ENCODE measurements at regions not wholly inside any gene's neighbourhood (a gene's known extent, or its start where the extent isn't known, plus 50 kb on each side); places are given as distances from the start of the nearest gene placed in this dataset.

DNA sequence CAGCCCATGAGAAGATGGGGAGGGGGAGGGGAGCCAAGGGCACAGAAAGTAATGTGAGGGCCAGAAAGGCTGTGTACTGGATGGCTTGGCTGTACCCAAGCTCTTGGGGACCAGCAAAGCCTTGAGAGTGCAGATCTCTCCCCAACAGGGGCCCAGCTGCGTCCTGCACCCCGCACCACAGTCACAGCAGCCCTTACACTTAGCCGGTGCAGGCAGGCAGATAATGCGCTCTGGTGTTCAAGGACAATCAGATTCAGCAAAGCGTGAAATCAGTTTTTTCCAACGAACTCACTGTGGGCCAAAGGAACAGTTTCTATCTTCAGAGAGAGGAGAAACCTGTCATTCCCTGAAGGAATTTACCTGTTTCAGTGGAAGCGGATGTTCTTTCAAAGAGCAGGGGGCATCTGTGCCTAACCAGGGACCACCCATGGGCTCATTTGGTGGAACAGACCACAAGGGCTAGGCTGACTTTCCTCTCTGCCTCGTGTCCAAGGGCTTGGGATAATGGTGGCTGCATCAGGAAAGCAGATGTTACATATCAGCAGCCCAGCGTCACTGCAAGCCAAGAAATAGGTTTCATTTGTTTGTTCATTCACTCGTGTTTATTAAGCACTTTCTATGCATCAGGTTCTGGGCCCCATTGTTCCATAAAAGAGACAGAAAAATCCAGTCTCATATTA is 81.2 kb upstream of the SPON1 start:
- TF ChIP-seq, protein P1, sequence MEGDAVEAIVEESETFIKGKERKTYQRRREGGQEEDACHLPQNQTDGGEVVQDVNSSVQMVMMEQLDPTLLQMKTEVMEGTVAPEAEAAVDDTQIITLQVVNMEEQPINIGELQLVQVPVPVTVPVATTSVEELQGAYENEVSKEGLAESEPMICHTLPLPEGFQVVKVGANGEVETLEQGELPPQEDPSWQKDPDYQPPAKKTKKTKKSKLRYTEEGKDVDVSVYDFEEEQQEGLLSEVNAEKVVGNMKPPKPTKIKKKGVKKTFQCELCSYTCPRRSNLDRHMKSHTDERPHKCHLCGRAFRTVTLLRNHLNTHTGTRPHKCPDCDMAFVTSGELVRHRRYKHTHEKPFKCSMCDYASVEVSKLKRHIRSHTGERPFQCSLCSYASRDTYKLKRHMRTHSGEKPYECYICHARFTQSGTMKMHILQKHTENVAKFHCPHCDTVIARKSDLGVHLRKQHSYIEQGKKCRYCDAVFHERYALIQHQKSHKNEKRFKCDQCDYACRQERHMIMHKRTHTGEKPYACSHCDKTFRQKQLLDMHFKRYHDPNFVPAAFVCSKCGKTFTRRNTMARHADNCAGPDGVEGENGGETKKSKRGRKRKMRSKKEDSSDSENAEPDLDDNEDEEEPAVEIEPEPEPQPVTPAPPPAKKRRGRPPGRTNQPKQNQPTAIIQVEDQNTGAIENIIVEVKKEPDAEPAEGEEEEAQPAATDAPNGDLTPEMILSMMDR (conservative IDR thresholded peaks at IDR 0.05; ENCODE audit: low read length), result no peak
- no peak for DNase-seq (ENCODE audit: low read depth)
- no peak overlapping the region for H3K4me3 ChIP-seq (ENCODE audit: low read length)

DNA sequence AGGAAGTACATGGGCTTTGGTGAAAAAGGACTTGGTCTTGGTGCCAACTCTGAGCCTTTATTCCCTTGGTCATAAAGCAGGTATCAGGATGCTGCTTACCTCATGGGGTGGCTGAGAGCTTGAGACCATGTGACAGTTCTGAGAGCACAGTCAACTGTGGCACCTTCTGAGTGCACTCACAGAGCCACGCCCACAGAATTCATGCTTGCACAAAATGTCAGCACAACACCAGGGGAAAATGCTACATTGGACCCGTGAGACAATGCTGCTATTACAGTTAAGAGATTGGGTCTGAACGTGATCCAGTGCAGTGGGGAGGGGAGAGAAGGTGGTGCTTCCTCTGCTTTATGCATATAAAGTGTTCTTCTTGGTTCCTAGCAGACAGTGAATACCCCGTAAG is 79.5 kb upstream of the SPON1 start:
- no peak overlapping the region for H3K4me3 ChIP-seq (ENCODE audit: low read length)
- DNase-seq (ENCODE audit: low read depth), result no peak
- TF ChIP-seq, protein P1 (conservative IDR thresholded peaks at IDR 0.05; ENCODE audit: low read length), result no peak

DNA sequence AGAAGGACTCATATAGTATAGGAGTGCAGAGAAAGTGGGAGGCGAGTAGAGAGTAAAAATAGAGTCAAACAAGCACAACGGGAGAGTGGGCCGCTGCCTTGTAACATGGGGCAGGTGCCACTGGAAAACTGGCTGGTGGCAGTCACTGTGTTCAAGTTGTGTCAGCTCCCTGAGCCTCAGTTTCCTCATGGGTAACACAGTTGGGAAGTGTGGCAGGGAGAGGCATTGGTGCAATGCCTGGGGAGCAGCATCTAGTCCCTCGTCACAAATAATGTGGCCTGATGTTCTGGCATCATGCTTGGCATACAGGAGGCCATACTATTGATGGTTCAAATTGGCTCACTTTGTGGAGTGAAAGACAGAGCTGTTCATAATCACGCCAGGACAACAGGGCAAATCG is 78.9 kb upstream of the SPON1 start:
- no peak for DNase-seq (ENCODE audit: low read depth)
- TF ChIP-seq, protein P1 (conservative IDR thresholded peaks at IDR 0.05; ENCODE audit: low read length), result no peak

DNA sequence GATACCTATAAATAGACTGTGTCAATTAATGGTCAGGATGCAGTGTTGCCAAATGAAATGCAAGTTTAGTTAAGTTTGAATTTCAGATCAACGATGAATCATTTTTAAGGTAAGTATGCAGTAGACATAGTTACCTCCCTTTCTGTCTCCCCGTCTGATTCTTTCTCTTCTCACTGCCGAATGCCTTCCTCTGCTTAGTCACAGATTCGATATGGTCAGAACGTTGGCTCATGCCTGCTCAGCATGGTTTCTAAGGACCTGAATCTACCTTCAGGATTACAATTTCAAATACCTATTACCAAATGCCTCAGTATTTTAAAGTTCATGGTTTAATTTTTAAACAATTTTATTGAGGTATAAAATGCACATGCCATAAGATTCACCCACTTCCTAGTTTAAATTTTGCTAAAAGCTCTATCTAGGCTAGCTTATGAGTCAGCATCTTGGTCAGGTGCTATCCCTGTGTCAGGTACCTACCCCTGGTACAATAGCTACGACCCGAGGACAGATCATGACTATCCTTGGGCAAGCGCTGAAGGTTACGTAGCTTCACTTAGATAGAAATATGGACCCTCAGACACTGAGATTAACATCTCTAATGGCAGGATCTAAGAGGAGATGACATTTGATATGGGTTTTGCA is 78.2 kb upstream of the SPON1 start:
- DNase-seq (ENCODE audit: low read depth), result no peak
- H3K4me3 ChIP-seq (ENCODE audit: low read length), result no peak overlapping the region
- TF ChIP-seq, protein P1 (conservative IDR thresholded peaks at IDR 0.05; ENCODE audit: low read length), result no peak

More for the DNA sequence above, 78.9 kb upstream of the SPON1 start:
- H3K4me3 ChIP-seq (ENCODE audit: low read length), result no peak overlapping the region

DNA sequence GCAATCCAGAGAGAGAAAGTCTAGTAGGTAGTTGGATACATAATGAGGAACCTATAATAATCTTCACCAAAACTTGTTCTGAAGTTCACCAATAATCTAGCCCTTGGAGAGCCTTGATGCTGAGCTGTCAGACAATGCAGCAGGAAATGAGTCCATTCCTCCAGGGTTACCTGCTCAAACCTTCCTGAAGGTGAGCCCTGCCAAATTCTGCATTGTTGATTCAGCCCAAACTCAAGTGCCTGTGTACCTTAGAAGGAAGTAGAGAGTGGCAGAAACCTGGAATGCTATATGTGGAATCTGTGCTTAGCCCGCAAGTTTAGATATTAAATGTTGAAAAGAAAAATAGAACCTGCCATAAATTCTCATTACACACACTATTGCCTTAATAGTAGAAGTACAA is 77.4 kb upstream of the SPON1 start:
- H3K4me3 ChIP-seq (ENCODE audit: low read length), result no peak overlapping the region
- DNase-seq (ENCODE audit: low read depth), result no peak
- TF ChIP-seq, protein P1 (conservative IDR thresholded peaks at IDR 0.05; ENCODE audit: low read length), result no peak

DNA sequence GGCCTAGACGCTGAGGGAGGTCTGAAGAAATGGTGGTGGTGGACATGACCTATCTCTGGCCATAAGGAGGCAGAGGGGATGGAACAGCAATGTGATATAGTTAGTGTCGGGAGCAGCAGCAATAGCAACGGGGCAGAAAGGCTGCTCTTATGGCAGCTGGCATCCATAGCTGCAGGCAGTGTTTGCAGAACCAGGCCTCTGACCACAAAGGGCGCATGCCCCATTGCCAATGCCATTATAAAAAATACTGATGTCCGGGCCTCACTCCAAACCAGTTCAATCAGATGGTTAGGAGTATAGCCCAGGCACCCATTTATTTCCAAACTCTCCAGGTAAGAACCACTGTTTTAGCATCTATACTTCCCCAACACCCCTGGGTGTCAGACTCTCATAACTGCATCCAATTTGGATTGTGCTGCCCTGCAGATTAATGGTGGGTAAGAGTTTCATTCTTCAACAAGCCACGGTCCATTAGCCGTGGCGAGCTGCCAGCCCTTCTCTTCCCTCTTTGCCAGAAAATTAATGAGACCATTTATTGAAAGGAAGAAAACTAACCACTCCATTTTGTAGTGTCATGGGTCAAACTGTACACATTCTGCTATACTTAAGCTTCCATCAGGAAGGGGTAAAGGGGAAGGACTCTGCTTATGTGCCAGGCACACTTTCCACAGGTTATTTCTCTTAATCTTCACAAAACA is 72.8 kb upstream of the SPON1 start:
- no peak for DNase-seq (ENCODE audit: low read depth)
- TF ChIP-seq, protein P1 (conservative IDR thresholded peaks at IDR 0.05; ENCODE audit: low read length), result no peak
- no peak overlapping the region for H3K4me3 ChIP-seq (ENCODE audit: low read length)
